ENCODE measurements at regions not wholly inside any gene's neighbourhood (a gene's known extent, or its start where the extent isn't known, plus 50 kb on each side); places are given as distances from the start of the nearest gene placed in this dataset.

DNA sequence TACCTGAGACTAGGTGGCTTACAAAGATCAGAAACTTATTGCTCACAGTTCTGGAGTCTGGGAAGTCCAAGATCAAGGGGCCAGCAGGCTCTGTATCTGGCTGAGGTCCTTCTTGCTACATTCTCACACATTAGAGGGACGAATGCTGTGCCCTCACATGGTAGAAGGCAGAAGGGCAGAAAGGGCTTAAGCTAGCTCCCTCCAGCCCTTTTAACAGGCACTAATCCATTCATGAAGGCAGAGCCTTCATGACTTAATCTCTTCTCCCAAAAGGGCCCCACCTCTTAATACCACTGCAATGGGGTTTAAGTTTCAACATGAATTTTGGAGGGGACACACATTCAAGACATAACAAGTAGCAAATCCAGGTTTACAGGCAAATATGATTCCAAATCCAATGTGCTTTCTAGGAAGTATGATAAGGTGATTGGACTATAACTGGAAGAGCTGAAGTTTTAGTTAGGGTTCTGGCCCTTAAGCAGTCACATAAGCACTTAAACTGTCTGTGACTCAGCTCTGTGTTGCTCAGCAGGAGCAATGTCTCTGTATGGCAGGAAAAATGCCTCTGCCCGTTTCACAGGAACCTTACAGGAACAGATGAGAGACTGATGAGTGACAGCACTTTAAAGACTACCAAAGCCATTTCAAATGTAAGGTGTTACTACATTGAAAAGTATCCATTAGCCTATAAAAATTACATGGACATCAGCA lies 119.6 kb upstream of the PTPRM start:
- no peak for TF ChIP-seq FEZF1 (tag by site-specific recombination; IDR thresholded peaks at IDR 0.05)
- no peak for TF ChIP-seq ZNF621 (tag by site-specific recombination; IDR thresholded peaks at IDR 0.05)
- TF ChIP-seq KLF9 (tag by site-specific recombination; IDR thresholded peaks at IDR 0.05; ENCODE audit: low read depth), result no peak
- no peak for TF ChIP-seq ZNF791 (tag by site-specific recombination; IDR thresholded peaks at IDR 0.05)
- TF ChIP-seq ZNF324 (tag by site-specific recombination; IDR thresholded peaks at IDR 0.05), result no peak
- TF ChIP-seq GLIS2 (tag by site-specific recombination; IDR thresholded peaks at IDR 0.05), result no peak
- no peak for TF ChIP-seq ZNF560 (tag by site-specific recombination; IDR thresholded peaks at IDR 0.05; ENCODE audit: borderline replicate concordance)
- no peak for TF ChIP-seq ZNF112 (tag by site-specific recombination; IDR thresholded peaks at IDR 0.05)
- TF ChIP-seq, protein P1, sequence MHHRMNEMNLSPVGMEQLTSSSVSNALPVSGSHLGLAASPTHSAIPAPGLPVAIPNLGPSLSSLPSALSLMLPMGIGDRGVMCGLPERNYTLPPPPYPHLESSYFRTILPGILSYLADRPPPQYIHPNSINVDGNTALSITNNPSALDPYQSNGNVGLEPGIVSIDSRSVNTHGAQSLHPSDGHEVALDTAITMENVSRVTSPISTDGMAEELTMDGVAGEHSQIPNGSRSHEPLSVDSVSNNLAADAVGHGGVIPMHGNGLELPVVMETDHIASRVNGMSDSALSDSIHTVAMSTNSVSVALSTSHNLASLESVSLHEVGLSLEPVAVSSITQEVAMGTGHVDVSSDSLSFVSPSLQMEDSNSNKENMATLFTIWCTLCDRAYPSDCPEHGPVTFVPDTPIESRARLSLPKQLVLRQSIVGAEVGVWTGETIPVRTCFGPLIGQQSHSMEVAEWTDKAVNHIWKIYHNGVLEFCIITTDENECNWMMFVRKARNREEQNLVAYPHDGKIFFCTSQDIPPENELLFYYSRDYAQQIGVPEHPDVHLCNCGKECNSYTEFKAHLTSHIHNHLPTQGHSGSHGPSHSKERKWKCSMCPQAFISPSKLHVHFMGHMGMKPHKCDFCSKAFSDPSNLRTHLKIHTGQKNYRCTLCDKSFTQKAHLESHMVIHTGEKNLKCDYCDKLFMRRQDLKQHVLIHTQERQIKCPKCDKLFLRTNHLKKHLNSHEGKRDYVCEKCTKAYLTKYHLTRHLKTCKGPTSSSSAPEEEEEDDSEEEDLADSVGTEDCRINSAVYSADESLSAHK (tag by site-specific recombination; IDR thresholded peaks at IDR 0.05), result no peak
- TF ChIP-seq EGR2 (tag by site-specific recombination; IDR thresholded peaks at IDR 0.05; ENCODE audit: low read depth), result no peak
- H3K4me3 ChIP-seq (ENCODE audit: low read depth, low read length), result no peak overlapping the region
- no peaks in the 10 kb centered on the region for H3K9me3 ChIP-seq (ENCODE audit: control insufficient read depth, insufficient read depth, low read depth, low read length)
- CTCF ChIA-PET, result interaction anchor here (0.8 kb wide), 1 partner anchor 13 kb away, joined by 3 read pairs; no protein-coding TSS in a partner anchor
- H3K36me3 ChIP-seq (ENCODE audit: control insufficient read depth in 2 of 2, insufficient read depth in 1 of 2, low read length in 2 of 2), result no peaks in the 10 kb centered on the region
- H3K4me1 ChIP-seq (ENCODE audit: control insufficient read depth, insufficient read depth, low read length), result no peaks in the 10 kb centered on the region
- POLR2A ChIA-PET, result no interaction called here
- no peak overlapping the region for H3K27ac ChIP-seq (ENCODE audit: extremely low read depth, low read depth, low read length)

DNA sequence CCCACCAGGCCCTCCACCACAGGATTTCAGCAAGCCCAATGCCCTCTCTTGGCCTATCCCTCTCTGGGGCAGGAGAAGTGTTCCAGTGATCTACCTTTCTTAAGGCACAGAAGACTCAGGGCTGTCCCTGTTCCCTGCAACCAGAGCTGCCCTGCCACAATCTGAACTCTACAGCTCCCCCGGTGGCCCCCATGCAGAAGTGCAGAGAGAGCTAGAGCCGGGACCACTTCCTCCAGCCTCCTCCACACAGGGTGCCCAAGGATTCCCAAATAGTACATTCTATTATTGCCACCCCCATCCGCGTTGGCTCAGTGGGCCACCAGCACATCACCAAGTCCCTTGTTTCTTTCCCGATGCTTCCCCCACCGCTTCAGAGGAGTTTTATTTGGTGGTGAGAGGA lies 114.8 kb upstream of the PTPRM start:
- TF ChIP-seq, protein P2, sequence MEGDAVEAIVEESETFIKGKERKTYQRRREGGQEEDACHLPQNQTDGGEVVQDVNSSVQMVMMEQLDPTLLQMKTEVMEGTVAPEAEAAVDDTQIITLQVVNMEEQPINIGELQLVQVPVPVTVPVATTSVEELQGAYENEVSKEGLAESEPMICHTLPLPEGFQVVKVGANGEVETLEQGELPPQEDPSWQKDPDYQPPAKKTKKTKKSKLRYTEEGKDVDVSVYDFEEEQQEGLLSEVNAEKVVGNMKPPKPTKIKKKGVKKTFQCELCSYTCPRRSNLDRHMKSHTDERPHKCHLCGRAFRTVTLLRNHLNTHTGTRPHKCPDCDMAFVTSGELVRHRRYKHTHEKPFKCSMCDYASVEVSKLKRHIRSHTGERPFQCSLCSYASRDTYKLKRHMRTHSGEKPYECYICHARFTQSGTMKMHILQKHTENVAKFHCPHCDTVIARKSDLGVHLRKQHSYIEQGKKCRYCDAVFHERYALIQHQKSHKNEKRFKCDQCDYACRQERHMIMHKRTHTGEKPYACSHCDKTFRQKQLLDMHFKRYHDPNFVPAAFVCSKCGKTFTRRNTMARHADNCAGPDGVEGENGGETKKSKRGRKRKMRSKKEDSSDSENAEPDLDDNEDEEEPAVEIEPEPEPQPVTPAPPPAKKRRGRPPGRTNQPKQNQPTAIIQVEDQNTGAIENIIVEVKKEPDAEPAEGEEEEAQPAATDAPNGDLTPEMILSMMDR (tag by site-specific recombination; IDR thresholded peaks at IDR 0.05), result peak; percentile 33; the same call in 1 of the 2 replicates
- TF ChIP-seq ZNF302 (tag by site-specific recombination; IDR thresholded peaks at IDR 0.05; ENCODE audit: low read depth) (no peak), ZSCAN23 (tag by site-specific recombination; IDR thresholded peaks at IDR 0.05) (no peak)
- Histone ChIP-seq H3K36me3 (ENCODE audit: control insufficient read depth in 2 of 2, insufficient read depth in 1 of 2, low read length in 2 of 2) (no peaks in the 10 kb centered on the region), H3K4me1 (ENCODE audit: control insufficient read depth, insufficient read depth, low read length) (no peaks in the 10 kb centered on the region), H3K27ac (ENCODE audit: extremely low read depth, low read depth, low read length) (no peak overlapping the region), H3K4me3 (ENCODE audit: low read depth, low read length) (no peak overlapping the region), H3K9me3 (ENCODE audit: control insufficient read depth, insufficient read depth, low read depth, low read length) (no peaks in the 10 kb centered on the region)
- ChIA-PET POLR2A (interaction anchor here (0.5 kb wide), 1 partner anchor 383 kb away, joined by 10 read pairs; no protein-coding TSS in a partner anchor), CTCF (interaction anchor here (0.6 to 3.4 kb wide), 14 partner anchors 8 to 230 kb away, joined by 3 to 19 read pairs (median 4); partner anchors contain the start of gene PTPRM)

DNA sequence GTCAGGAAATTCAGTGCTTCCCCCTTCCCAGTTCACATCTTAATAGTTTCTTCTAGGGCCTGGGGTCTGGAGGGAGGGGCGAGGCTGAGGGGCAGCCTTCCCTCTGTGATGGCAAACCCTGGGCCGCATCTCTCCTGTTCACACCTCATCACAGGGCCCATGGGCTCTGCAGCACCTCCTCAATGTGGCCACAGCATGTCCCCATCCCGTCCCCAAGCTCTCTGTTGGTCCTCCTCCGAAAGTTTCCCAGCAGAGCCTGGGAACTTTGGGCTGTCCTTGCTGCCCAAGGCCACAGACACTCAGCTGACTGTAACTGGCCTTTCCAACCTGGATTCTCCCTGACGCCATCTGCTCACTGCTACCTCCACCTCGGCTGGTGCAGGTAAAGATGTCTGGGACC lies 112.7 kb upstream of the PTPRM start:
- Histone ChIP-seq H3K4me3 (ENCODE audit: low read depth, low read length) (no peak overlapping the region), H3K4me1 (ENCODE audit: control insufficient read depth, insufficient read depth, low read length) (no peaks in the 10 kb centered on the region), H3K9me3 (ENCODE audit: control insufficient read depth, insufficient read depth, low read depth, low read length) (no peaks in the 10 kb centered on the region), H3K27ac (ENCODE audit: extremely low read depth, low read depth, low read length) (no peak overlapping the region), H3K36me3 (ENCODE audit: control insufficient read depth in 2 of 2, insufficient read depth in 1 of 2, low read length in 2 of 2) (no peaks in the 10 kb centered on the region)
- ChIA-PET CTCF (interaction anchor here (0.9 kb wide), 2 partner anchors 102 to 181 kb away, joined by 3 read pairs; no protein-coding TSS in a partner anchor), POLR2A (no interaction called here)
- TF ChIP-seq ZXDB (tag by site-specific recombination; IDR thresholded peaks at IDR 0.05), result no peak
- TF ChIP-seq, protein P2 (tag by site-specific recombination; IDR thresholded peaks at IDR 0.05), result no peak
- no peak for TF ChIP-seq ZNF624 (tag by site-specific recombination; IDR thresholded peaks at IDR 0.05)
- TF ChIP-seq, protein P3, sequence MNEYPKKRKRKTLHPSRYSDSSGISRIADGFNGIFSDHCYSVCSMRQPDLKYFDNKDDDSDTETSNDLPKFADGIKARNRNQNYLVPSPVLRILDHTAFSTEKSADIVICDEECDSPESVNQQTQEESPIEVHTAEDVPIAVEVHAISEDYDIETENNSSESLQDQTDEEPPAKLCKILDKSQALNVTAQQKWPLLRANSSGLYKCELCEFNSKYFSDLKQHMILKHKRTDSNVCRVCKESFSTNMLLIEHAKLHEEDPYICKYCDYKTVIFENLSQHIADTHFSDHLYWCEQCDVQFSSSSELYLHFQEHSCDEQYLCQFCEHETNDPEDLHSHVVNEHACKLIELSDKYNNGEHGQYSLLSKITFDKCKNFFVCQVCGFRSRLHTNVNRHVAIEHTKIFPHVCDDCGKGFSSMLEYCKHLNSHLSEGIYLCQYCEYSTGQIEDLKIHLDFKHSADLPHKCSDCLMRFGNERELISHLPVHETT (tag by site-specific recombination; IDR thresholded peaks at IDR 0.05), result no peak
- no peak for TF ChIP-seq OVOL3 (tag by site-specific recombination; IDR thresholded peaks at IDR 0.05)

Data from HEK293 (cell line).